Nephron progenitor cell (in vitro differentiated cells): ENCODE measurements at regions not wholly inside any gene's neighbourhood (a gene's known extent, or its start where the extent isn't known, plus 50 kb on each side); places are given as distances from the start of the nearest gene placed in this dataset.

Source experiments
- DNase-seq: peaks from one replicate; pipeline ENCODE4 v3.0.0; 2021
- H3K27ac Mint-ChIP-seq: 2 replicates; pipeline ENCODE4 v1.8.0; 2021; ENCODE audit warnings: mild to moderate bottlenecking, moderate library complexity, mixed read lengths
- H3K27me3 Mint-ChIP-seq: 2 replicates; pipeline ENCODE4 v1.8.0; 2021; ENCODE audit warnings: mild to moderate bottlenecking, low read depth, mixed read lengths; ENCODE audit not compliant: poor library complexity
- H3K36me3 Mint-ChIP-seq: 2 replicates; pipeline ENCODE4 v1.8.0; 2021; ENCODE audit warnings: low read depth, mixed read lengths
- H3K4me1 Mint-ChIP-seq: 2 replicates; pipeline ENCODE4 v1.8.0; 2021; ENCODE audit warnings: mixed read lengths
- H3K4me3 Mint-ChIP-seq: 2 replicates; pipeline ENCODE4 v1.8.0; 2021; ENCODE audit warnings: mild to moderate bottlenecking, moderate library complexity, mixed read lengths
- H3K9me3 Mint-ChIP-seq: 2 replicates; pipeline ENCODE4 v1.8.0; 2021; ENCODE audit warnings: mild to moderate bottlenecking, moderate library complexity, mixed read lengths
- CTCF ChIP-seq: fragments of 200-600 bp; sonication (generic); IDR thresholded peaks from 2 replicates; pipeline ENCODE4 v1.5.0; 2021; ENCODE audit warnings: antibody characterized with exemption

- H3K4me1 Mint-ChIP-seq: peaks cover 10% of the 10 kb centered on the region
- no peak overlapping the region for H3K27ac Mint-ChIP-seq
- DNase-seq: no peak
Observed at GRCh38 chr5:174972291-174972690, 247.9 kb downstream of the MSX2 start.

GRCh38 chr5:174971210-174971609 is 246.8 kb downstream of the MSX2 start:
- Mint-ChIP-seq H3K27me3 (peaks cover 6% of the 10 kb centered on the region), H3K4me3 (no peak overlapping the region), H3K36me3 (no peaks in the 10 kb centered on the region), H3K27ac (no peak overlapping the region), H3K9me3 (peaks cover 42% of the 10 kb centered on the region), H3K4me1 (peaks cover 4% of the 10 kb centered on the region)
- no peak for DNase-seq
- TF ChIP-seq CTCF: no peak

More at GRCh38 chr5:174972291-174972690, 247.9 kb downstream of the MSX2 start:
- Mint-ChIP-seq H3K36me3 (no peaks in the 10 kb centered on the region), H3K4me3 (no peak overlapping the region), H3K27me3 (peaks cover 6% of the 10 kb centered on the region), H3K9me3 (peaks cover 31% of the 10 kb centered on the region)
- TF ChIP-seq CTCF: no peak

- no peak for TF ChIP-seq CTCF
- Mint-ChIP-seq H3K27ac (no peak overlapping the region), H3K9me3 (peaks cover 49% of the 10 kb centered on the region), H3K36me3 (no peaks in the 10 kb centered on the region), H3K4me3 (no peak overlapping the region), H3K27me3 (peaks cover 8% of the 10 kb centered on the region), H3K4me1 (no peaks in the 10 kb centered on the region)
- DNase-seq: no peak
Observed at GRCh38 chr5:174970502-174970901, 246.1 kb downstream of the MSX2 start.

- Mint-ChIP-seq H3K27ac (no peak overlapping the region), H3K36me3 (no peaks in the 10 kb centered on the region), H3K4me3 (no peak overlapping the region), H3K27me3 (peaks cover 57% of the 10 kb centered on the region), H3K4me1 (no peaks in the 10 kb centered on the region), H3K9me3 (no peaks in the 10 kb centered on the region)
- no peak for TF ChIP-seq CTCF
- no peak for DNase-seq
Observed at GRCh38 chr5:174953871-174954270, 229.5 kb downstream of the MSX2 start.

GRCh38 chr5:174951151-174951780 is 226.9 kb downstream of the MSX2 start:
- no peak overlapping the region for H3K27ac Mint-ChIP-seq
- peak; percentile 68 for DNase-seq
- no peaks in the 10 kb centered on the region for H3K36me3 Mint-ChIP-seq
- no peaks in the 10 kb centered on the region for H3K9me3 Mint-ChIP-seq
- H3K27me3 Mint-ChIP-seq: peaks cover 68% of the 10 kb centered on the region
- H3K4me3 Mint-ChIP-seq: no peak overlapping the region
- peak; percentile 83 for TF ChIP-seq CTCF
- no peaks in the 10 kb centered on the region for H3K4me1 Mint-ChIP-seq

GRCh38 chr5:174947548-174947947 is 223.2 kb downstream of the MSX2 start:
- TF ChIP-seq CTCF: no peak
- H3K36me3 Mint-ChIP-seq: no peaks in the 10 kb centered on the region
- H3K27ac Mint-ChIP-seq: no peak overlapping the region
- peaks cover 51% of the 10 kb centered on the region for H3K27me3 Mint-ChIP-seq
- no peaks in the 10 kb centered on the region for H3K9me3 Mint-ChIP-seq
- no peak overlapping the region for H3K4me3 Mint-ChIP-seq
- no peaks in the 10 kb centered on the region for H3K4me1 Mint-ChIP-seq
- DNase-seq: no peak
